GM18505 (cell line): ENCODE measurements at regions not wholly inside any gene's neighbourhood (a gene's known extent, or its start where the extent isn't known, plus 50 kb on each side); places are given as distances from the start of the nearest gene placed in this dataset.

Source experiments
- ATAC-seq: cut with Tn5 transposase; IDR thresholded peaks from one replicate; pipeline ENCODE4 v1.9.1; 2021; ENCODE audit not compliant: unreplicated experiment
- POLR2A ChIP-seq: IDR thresholded peaks from 4 replicates; pipeline ENCODE4 v1.6.1; 2011; ENCODE audit warnings: borderline replicate concordance; ENCODE audit not compliant: insufficient read depth, insufficient read length; ENCODE audit errors: extremely low read depth

DNA sequence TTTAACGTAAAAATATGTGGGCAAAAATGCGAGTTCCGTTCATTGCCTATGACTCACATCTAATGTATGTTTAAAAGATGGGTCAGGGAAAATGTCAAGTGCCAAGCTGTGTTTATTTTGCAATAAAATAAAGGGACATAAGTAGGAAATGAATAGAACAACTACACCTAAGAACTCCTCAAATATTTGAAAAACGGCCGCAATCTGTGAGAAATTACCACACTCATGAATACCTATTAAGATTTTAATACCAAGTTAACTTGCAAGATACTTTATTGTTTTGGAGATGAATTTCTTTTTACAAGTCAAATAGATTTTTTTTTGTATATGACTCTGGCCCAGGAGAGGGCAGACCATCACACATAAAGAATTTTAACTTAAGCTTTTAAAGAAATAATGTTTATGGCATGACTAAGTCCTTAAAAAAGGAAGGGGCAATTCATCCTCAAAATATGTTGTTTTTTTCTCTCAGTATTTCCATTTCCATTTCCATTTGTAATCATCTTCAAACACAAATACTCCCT, 152.7 kb downstream of the SUCNR1 start:
- ATAC-seq = no peak
- no peak for TF ChIP-seq POLR2A

DNA sequence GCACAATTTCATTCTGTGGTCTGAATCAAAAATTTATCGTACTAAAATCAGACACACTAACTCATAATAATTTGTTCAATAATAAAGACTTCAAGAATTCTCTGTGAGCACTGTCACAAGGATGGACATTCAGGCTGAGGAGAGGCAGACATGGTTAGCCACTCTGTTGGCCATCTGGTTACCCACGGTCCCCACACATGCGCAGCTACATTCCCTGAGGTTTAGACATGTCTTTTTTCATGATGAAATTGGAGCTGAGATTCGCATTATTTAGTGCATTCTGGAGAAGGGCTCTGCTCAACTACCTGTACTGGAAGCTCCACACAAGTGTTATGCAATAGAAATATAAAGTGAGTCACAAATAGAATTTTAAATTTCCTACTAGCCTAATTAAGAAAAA, 156.9 kb downstream of the SUCNR1 start:
- no peak for ATAC-seq
- TF ChIP-seq POLR2A = no peak

DNA sequence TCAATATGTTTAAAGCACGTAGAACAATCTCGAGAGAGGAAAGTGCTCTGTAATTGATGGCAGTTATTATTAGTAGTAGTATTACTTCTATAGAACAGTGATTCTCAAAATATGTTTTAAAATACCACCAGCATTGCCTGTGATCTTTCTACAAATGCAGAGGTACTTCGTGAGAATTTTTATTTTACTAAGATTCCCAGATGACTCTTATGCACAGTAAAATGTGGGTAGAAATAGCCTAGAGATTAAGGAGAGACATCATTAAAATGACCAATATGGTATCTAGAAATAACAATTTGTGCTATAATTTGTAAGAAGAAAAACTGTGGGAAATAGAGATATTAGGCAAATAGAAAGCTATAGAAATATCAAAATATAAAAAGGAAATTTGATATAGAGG, 157.9 kb downstream of the SUCNR1 start:
- no peak for ATAC-seq
- no peak for TF ChIP-seq POLR2A

DNA sequence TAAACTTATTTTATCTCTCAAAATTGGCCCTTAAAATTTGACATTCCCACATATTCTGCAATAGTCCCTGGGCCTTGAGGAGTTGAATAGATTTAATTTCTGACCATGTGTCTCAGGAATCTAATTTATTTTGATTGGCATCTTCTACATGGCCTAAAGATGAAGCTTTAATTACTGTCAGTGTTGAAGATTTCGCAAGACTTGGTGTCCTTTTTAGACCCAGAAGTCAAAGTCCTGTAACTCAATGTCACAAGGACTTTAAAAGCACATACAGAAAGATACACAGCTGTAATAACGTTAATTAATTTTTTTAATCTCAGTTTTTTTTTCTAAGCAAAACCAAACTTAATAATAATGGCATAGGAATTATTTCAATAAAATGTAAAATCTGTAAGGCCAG, 163.9 kb downstream of the SUCNR1 start:
- TF ChIP-seq POLR2A = no peak
- ATAC-seq = no peak

DNA sequence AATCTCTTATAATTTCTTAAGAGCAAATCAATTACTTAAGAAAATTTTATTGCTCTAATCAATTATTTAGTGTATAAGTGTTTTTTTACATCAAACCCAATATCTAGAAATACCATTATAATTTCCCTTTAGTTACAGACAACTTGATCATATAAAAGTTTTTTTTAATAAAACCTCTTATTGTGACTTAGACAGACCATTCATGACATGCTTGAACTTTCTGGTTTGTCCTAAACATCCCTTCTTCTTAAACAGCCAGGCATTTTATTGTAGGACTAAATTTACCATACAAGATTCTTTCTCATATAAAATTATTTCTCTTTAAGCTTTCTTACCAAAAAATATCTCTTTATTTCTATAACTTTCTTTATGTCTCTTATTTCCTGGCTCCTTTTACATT, 164.5 kb downstream of the SUCNR1 start:
- TF ChIP-seq POLR2A = no peak
- ATAC-seq = no peak

DNA sequence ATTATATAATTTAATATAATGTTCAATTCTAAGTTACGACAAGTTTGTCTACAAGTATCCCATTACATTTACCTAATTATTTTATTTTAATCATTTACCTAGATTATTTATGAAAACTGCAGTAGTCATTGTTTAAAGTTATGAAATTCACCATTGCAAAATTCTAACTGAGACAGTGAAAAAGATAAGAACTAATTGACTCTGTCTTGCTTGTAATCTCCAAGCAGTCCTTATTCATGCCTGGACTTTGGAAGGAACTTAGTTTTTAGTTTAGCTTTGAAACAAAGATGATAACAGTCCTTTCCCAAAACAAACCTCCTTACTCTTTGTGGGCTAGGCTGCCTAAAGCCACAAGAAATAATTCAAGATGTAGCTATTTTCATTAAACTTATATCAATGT, 165.0 kb downstream of the SUCNR1 start:
- ATAC-seq = no peak
- no peak for TF ChIP-seq POLR2A

- no peak for TF ChIP-seq POLR2A
- peak; percentile 94 for ATAC-seq
Observed at GRCh38 chr3:152039887-152040286, 166.4 kb downstream of the SUCNR1 start.

GRCh38 chr3:152040319-152040718, 166.9 kb downstream of the SUCNR1 start:
- no peak for ATAC-seq

GRCh38 chr3:152043620-152044019, 170.2 kb downstream of the SUCNR1 start:
- ATAC-seq = no peak
- TF ChIP-seq POLR2A = no peak

More at GRCh38 chr3:152040319-152040718, 166.9 kb downstream of the SUCNR1 start:
- TF ChIP-seq POLR2A = no peak

- TF ChIP-seq POLR2A = no peak
- ATAC-seq = no peak
Observed at GRCh38 chr3:152046280-152046679, 172.8 kb downstream of the SUCNR1 start.

- ATAC-seq = no peak
- no peak for TF ChIP-seq POLR2A
Observed at GRCh38 chr3:152047465-152047864, 174.0 kb downstream of the SUCNR1 start.

DNA sequence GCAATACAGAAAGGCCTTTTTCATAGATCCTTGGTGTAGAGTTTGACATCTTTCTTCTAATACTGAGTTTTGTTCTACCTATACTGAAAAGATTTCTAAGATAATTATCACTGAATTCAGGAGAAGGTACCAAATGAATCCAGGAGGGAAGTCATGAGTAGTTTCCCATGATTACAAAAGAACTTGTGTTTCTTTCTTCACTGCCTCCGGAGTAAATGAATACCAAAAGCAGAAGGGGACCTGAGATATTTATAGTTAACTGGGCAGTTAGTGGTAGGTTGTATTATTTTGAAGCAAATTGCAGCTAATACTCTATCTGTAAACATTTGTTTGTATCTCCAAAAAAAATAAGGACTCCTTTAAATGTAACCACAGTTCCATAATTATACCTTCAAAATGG, 175.4 kb downstream of the SUCNR1 start:
- ATAC-seq = no peak

GRCh38 chr3:152050903-152051302, 177.5 kb downstream of the SUCNR1 start:
- no peak for ATAC-seq
- no peak for TF ChIP-seq POLR2A

More for the DNA sequence above, 175.4 kb downstream of the SUCNR1 start:
- TF ChIP-seq POLR2A = no peak

DNA sequence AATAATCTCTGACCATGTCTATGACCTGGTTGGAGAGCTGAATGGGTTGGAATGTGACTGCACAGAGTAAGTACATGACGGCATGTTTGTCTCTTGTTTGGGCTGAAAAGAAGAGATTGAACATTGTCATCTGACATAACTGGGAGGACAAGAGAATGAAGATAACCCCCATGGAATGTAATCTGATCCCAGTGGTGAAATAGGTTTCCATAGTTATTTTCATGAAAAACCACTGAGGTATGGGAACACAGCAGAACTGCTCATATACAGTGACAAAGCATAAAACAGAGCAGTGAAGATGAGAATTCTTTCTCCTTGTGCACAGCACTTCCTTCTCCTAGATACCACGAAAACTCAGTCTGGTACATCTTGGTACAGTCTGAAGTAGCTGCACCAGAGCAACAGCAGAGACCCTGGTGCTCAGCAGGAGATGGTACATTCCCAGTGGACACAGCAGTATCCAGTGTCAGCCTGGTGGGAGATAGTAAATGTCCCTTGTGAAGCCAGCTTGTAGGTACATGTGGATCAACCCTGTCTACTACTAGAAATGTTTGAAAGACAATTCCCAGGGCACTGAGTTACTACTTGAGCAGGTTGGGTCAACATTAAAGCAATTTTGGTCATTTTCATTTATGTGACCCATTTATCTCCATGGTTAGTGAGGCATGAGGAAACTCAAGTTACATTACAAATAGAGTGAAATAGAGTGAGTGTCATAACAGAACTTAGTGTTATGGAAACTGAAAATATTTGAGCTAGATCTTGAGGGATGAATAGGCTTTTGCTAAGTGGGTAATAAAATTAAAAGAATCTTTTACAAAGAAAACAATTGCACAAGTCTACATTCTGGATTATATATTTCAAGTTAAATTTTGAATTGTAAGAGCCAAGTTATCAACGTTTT, 178.3 kb downstream of the SUCNR1 start:
- ATAC-seq = peak; percentile 65
- no peak for TF ChIP-seq POLR2A

GRCh38 chr3:152053866-152054265, 180.4 kb downstream of the SUCNR1 start:
- TF ChIP-seq POLR2A = no peak
- no peak for ATAC-seq

DNA sequence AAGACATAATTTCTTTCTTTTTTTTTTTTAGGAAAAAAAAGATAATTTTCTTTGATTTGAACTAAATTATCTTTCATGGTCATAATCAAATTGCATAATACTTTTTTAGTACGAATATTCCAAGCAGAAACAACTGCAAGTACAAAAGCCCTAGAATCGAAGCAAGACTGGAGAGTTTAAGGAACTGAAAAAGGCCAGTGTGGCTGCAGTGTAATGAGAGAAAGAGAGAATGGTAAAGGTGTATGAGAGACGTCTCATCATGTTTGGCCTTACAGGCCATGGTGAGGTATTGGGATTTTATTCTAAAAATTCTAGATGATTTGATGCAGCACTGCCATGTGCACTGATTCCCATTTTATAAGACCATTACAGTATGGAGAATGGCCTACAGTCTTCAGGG, 180.9 kb downstream of the SUCNR1 start:
- TF ChIP-seq POLR2A = no peak
- ATAC-seq = no peak
